ENCODE measurements at regions not wholly inside any gene's neighbourhood (a gene's known extent, or its start where the extent isn't known, plus 50 kb on each side); places are given as distances from the start of the nearest gene placed in this dataset.

GRCh38 chr9:129330711-129331492, 152.8 kb upstream of the IER5L start:
- H3K4me3 ChIP-seq = no peak overlapping the region
- no peak for DNase-seq (ENCODE audit: low spot score)
- no peak for TF ChIP-seq CTCF (IDR thresholded peaks at IDR 0.05)
- peak overlapping the region; percentile 33 to 84 for H3K27ac ChIP-seq

- Histone ChIP-seq H3K4me3 (no peak overlapping the region), H3K27ac (peak overlapping the region; percentile 8 to 81)
- TF ChIP-seq CTCF (IDR thresholded peaks at IDR 0.05) = no peak
- DNase-seq (ENCODE audit: low spot score) = no peak
These were observed 150.4 kb upstream of the IER5L start for GRCh38 chr9:129328355-129329042.

- no peak for DNase-seq (ENCODE audit: low spot score)
- Histone ChIP-seq H3K27ac (peak overlapping the region in 1 of 2 donors; percentile 81), H3K4me3 (no peak overlapping the region)
- no peak for TF ChIP-seq CTCF (IDR thresholded peaks at IDR 0.05)
These were observed 149.7 kb upstream of the IER5L start for GRCh38 chr9:129327552-129328328.

GRCh38 chr9:129326061-129327005, 148.3 kb upstream of the IER5L start:
- no peak for DNase-seq (ENCODE audit: low spot score)

GRCh38 chr9:129324808-129325502, 146.9 kb upstream of the IER5L start:
- H3K27ac ChIP-seq = peak overlapping the region in 1 of 2 donors; percentile 95
- DNase-seq (ENCODE audit: low spot score) = no peak
- TF ChIP-seq CTCF (IDR thresholded peaks at IDR 0.05) = no peak
- H3K4me3 ChIP-seq = no peak overlapping the region

More at GRCh38 chr9:129326061-129327005, 148.3 kb upstream of the IER5L start:
- Histone ChIP-seq H3K4me3 (no peak overlapping the region), H3K27ac (no peak overlapping the region)
- TF ChIP-seq CTCF (IDR thresholded peaks at IDR 0.05) = no peak

Data from coronary artery (tissue), 2 donors.